ENCODE measurements at regions not wholly inside any gene's neighbourhood (a gene's known extent, or its start where the extent isn't known, plus 50 kb on each side); places are given as distances from the start of the nearest gene placed in this dataset.
"Not testable (repeated sequence)": the region's sequence is repeated elsewhere in the genome, so short reads cannot be mapped to it uniquely, and the experiment has no call there.

DNA sequence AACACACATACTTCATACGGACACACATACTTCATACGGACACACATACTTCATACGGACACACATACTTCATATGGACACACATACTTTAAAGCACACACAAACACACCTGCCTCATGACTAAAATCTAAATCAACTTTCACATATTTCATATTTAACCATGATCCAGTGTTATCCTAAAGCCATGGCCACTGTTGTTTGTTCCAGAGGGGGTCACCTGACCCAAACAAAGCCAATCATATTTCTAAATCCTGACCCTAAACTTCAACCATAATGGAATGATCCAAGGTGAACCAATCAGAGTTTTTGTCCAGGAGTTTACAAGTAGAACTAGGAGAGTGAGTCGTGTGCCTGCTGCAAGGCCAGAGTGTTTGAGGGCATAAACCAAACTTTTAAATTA is 97.2 kb upstream of the KIT start:
- DNase-seq (ENCODE audit: low spot score), result no peak
- intact Hi-C loops (cut with DNase I), result no loop called here

DNA sequence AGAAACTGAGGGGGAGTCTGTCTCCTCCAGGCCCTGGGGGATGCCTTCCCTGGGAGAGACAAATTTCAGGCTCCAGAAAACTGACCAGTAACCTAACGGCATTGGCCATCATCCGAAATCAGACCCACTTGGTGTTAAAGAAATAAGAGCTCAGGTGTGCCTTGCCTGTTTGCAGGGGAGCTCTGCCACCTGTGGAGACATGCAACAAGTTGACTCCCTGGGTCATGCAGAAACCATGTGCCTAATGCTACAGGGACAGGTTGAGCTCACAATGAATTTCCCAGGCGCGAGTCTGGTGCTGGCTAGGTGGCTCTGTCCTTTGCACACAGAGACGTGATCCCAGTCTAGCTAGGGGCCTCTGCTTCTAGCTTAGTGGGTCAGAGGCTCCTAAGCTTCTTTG is 95.8 kb upstream of the KIT start:
- intact Hi-C loops (cut with DNase I), result no loop called here

DNA sequence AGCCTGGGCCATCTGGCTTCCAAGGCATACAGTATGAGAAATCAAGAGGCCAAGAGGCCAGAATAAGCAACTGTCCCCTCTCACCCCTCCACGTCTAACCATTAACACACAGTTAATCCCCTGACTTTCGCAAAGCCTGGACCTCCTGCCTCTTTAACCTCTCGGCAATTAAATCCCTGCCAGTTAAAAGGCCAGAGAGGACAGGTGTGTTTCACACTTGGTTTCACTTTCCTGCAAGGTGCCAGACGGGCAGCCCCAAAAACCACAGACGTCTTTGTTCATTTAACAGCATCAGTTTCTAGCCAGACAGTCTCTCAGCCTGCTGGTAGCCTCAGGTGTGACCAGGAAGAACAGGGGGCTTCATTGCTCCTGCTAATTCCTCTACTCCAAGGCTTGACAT is 91.1 kb upstream of the KIT start:
- DNase-seq (ENCODE audit: low spot score), result no peak
- intact Hi-C loops (cut with DNase I), result no loop called here

More for the DNA sequence above, 95.8 kb upstream of the KIT start:
- no peak for DNase-seq (ENCODE audit: low spot score)

DNA sequence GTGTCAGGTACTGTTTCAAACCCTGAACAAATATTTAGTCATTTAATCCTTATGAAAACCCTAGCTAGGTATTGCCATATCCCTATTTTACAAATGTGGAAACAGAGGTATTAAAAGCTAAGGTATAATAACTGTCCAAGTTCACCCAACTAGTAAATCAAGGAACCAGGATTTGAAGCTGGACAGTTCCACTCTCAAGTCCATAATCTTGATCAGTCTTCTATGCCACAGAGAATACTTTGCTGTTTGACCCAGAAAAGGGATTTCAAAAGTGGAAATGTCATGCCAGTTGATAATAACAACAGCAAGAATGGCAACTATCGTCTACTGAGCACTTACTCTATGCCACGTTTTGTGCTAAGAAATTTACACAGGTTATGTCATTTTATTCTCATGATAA is 90.4 kb upstream of the KIT start:
- no peak for DNase-seq (ENCODE audit: low spot score)
- intact Hi-C loops (cut with DNase I), result no loop called here

DNA sequence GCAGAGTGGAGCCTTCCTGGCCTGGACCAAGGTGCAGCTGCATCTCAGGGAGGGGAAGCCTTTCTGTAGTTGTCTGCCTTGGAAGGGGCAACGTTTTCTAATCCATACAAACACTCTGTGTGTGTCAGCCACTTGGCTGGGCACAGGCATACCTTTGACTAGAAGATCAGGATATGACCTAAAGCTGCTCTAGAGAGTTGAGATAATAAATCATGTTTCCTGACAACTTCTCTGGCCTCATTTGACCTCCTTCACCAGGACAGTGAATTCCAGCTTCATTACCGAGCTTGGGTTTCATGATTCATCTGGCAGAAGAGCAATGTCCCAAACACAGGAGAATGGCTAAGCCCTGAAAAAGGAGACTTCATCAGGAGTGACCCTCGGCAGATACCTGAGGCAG is 89.6 kb upstream of the KIT start:
- intact Hi-C loops (cut with DNase I), result no loop called here
- no peak for DNase-seq (ENCODE audit: low spot score)

DNA sequence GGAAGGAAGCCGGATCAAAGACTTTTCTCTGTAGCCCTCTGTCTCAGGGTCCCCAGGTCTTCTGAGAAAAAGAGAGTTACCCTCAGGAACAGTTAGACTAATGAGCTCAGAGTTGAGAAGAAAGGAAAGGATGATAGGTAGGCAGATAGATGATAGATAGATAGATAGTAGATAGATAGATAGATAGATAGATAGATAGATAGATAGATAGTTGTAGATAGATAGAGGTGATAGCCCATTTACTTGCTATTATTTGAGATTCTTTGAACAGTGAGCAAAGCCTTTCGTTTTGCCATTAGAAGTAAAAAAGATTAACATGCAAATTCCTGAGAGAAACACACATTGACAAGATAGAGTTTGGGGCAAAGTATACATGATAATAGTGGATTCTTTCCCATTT is 86.9 kb upstream of the KIT start:
- no peak for DNase-seq (ENCODE audit: low spot score)
- intact Hi-C loops (cut with DNase I), result no loop called here

DNA sequence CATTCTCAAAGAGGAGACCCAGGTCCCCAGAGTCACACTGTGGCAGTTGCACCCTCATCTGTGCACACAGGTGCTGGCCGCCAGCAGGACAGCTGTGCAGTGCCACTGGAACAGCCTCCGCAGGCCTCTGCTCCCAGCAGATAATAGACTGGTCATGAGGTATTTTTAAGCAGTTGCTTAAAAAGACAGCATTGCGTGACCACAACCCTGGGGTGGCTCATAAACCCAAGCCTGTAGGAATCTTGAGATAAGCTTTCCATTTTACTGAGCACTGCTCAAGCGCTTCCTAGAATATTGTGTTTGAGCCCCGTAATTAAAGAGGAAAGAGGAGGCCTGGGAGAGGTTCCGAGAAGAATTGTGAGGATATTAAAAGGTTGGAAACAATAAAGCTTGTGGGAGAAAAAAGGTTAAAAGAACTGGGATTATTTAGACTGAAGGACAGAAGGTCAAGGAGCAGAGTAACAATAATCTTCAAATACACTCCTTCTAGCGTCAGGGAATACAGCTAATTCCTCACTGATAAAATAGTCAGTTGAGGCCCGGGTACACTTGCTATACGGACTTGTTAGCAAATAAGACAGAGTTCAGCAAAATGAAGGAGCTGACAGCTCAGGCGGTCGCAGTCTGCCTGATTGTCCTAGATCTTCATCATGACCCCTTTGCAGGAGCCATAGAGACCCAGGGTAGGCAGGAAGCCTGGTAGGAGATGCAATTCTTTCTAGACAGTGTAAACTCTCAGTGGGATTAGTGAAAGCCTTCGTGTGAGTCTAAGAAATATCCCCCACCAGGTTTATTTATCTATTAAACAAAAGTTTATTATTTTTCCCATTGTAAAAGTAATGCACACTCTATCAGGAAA is 86.2 kb upstream of the KIT start:
- DNase-seq (ENCODE audit: low spot score), result no peak
- intact Hi-C loops (cut with DNase I), result no loop called here

DNA sequence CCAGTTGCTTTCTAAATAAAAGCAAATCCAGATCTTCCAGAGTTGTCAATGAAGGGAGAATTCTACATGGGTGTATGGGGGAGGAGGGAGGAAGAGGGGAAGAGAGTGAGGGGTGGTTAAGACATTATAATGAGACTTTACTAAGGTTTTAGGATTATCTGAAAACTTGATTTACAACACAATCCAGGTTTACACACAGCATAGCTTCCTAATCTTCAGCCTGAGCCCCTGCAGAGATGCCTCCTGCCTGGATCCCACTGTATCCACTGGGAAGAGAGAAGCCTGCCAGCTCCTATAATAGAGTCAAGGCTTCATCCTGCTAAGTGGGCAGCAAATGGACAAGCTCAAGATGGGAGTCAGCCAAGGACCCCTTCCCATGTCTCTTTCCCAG is 85.6 kb upstream of the KIT start:
- no peak for DNase-seq (ENCODE audit: low spot score)
- intact Hi-C loops (cut with DNase I), result no loop called here

DNA sequence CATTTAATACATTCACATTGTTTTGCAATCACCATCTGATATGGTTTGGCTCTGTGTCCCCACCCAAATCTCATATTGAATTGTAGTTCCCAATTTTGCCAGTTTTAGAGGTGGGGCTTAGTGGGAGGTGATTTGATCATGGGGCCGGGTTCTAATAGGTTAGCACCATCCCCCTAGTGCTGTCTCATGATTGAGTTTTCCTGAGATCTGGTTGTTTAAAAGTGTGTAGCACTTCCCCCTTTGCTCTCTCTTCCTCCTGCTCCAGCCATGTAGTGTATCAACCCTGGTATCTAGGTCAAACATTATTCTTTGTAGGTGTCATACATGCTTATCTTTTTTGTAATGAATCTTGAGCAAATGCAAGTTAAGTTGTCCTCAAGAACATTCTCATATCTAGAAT is 83.3 kb upstream of the KIT start:
- intact Hi-C loops (cut with DNase I), result no loop called here
- DNase-seq (ENCODE audit: low spot score), result no peak

DNA sequence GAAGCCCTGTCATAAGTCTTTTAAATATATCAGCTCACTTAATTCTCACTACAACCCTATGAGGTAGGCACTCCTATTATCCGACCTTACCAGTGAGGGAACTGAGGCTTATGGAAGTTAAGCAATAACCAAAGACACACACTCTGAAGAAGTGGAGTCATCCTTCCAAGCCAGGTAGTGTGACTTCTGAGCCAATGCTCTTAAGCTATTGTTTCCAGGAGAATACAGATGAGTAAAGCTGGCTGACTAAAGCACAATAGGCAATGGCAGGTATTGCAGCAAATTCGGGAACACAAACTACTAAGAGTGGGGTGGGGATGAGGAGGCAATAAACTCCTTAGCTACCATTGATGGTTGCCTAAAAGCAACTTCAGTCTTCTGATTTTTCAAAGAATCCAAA is 81.8 kb upstream of the KIT start:
- no peak for DNase-seq (ENCODE audit: low spot score)

DNA sequence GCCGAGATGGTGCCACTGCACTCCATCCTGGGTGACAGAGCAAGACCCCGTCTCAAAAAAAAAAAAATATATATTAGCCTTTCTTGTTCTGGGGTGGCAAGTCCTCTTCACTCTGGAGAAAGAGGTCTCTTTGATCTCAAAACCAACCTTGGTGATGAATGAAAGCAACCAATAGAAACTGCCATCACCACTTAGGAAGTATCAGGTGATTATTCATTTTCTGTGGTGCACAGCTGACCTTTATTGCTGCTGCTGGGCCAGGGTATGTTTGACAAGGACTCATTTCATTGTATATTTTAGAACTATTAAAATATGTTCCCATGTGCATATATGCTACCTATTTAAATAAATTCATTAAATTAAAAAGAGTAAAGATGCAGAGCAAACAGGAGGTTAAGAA is 76.0 kb upstream of the KIT start:
- DNase-seq (ENCODE audit: low spot score), result no peak
- intact Hi-C loops (cut with DNase I), result no loop called here

More for the DNA sequence above, 81.8 kb upstream of the KIT start:
- intact Hi-C loops (cut with DNase I), result no loop called here

DNA sequence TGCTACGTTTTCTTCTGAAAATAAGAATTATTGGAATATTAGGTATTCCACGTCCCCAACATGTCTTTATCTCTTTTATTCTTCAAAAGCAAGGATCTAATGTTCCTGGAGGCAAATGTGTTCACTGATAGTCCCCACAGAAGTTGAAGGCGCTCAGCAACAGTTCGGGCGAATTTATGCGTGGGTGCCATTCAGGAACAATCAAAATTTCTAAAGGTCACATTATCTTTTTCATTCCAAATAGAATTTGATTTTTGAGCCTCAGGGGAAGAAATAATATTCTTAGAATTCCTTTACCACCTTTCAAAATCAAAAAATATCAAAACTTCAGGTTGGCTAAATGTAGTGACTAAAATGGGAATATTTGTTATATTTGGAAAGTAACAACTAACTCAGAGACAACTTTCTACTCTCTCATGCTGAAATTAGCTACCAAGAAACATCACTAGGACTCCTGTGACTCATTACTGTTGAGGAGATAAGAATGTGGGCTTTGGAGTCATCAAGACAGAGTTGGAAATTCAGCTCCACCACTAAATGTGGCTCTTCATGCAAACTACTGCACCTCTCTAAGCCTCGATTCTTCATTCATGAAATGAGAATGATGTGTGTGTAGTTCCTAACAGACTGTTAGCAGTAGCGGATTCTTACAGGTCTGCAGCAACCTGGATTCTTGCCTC is 72.3 kb upstream of the KIT start:
- no peak for DNase-seq (ENCODE audit: low spot score)
- intact Hi-C loops (cut with DNase I), result loop anchor here in 1 of 2 donors (5.0 kb wide), 1 partner anchor 308 kb away; no protein-coding TSS in a partner anchor

DNA sequence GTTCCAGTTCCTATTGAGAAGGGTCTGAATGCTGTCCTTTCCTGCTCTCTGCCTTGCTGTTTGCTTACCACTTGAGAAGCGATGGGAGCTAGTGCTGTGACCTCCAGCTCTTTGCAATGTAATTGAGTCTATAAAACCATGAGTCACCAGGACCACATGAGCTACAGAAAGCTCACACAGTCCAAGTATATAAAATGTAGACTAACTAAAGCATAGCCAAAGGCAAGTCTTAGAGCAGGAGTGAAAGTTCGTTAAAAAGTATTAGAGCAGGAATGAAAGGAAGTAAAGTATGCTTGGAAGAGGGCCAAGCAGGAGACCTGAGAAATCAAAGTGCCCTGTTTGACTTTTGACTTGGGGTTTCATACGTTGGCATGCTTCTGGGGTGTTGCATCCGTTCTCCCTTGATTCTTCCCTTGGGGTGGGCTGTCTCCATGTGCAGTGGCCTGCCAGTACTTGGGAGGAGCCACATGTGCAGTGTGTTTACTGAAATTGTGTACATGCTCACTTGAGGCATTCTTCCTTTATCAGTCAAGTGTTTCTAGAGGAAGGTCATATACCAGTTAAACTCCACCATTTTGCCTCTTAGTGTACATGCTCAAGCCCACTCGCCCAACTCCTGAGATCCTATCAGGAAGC is 71.3 kb upstream of the KIT start:
- intact Hi-C loops (cut with DNase I), result loop anchor here in 1 of 2 donors (5.0 kb wide), 1 partner anchor 309 kb away; no protein-coding TSS in a partner anchor
- no peak for DNase-seq (ENCODE audit: low spot score)

DNA sequence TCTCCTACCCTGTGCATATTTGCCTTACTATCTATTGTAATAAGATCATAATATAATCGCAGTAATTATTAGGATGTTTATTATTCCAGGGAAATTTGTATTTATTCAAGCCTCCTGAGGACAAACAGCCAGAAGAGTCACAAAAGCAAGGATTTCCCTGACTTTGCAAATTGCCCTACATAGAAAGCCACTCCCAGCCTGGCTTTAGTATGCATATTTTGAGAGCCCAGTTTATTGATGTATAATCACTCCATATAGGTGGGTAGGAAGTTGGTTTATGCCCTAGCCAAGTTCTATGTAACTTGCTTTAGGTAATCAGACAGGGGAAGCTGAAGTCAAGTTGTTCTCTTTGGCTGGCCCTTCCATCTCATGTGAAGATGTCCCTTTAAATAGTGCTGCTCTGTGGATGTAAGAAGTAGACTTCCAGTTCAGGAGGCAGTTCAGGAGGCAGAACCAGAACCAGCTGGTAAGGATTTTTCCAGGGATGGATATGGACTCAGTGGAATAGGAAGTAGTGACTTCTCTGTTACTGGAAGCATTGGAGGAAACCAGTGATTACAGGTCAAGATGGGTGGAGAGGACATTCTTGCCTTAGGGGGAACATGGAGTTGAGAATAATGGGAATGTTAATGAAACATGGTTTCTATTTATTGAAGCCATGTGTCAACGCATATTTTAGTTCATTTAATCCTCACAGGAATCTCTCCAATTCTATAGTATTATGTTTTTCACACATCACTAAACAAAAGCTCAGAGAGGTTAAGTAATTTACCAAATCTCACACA is 70.5 kb upstream of the KIT start:
- intact Hi-C loops (cut with DNase I), result loop anchor here in 1 of 2 donors (5.0 kb wide), 1 partner anchor 310 kb away; no protein-coding TSS in a partner anchor
- DNase-seq (ENCODE audit: low spot score), result no peak

DNA sequence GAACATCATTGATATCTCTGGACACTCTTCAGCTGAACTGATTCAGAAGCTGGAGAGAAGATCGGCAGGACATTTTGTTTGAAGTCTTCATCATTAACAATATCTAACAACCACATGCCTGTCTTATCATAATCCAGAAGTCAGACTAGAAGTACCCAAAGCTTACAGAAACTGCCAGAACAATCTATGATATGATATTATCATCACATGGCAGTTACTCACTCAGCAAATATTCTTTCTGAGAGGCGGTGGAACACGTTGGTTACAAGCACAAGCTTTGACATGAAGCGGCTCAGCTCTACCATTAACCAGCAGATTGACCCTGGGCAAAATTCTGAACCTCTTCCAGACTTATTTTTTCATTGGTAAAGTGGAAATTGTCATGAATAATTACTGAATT is 69.4 kb upstream of the KIT start:
- intact Hi-C loops (cut with DNase I), result loop anchor here in 1 of 2 donors (5.0 kb wide), 1 partner anchor 311 kb away; no protein-coding TSS in a partner anchor
- DNase-seq (ENCODE audit: low spot score), result no peak

DNA sequence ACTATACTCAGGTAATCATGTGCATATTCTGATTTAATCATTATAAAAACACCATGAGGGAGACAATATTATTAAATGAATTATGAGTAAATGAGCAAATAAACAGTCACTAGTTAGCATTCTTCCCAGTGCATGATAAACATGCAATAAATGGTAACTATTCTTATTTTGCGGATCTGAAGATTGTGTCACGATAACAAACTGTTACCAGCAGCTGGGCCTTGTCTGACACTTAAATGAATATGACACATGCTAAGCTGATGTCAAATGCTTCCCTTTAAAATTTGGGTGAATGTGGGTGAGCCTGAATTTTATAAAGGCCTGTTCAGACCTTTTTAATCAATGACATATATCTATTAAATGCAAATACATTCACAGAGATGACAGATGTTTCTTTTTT is 68.2 kb upstream of the KIT start:
- no peak for DNase-seq (ENCODE audit: low spot score)
- intact Hi-C loops (cut with DNase I), result loop anchor here in 1 of 2 donors (5.0 kb wide), 1 partner anchor 312 kb away; no protein-coding TSS in a partner anchor

DNA sequence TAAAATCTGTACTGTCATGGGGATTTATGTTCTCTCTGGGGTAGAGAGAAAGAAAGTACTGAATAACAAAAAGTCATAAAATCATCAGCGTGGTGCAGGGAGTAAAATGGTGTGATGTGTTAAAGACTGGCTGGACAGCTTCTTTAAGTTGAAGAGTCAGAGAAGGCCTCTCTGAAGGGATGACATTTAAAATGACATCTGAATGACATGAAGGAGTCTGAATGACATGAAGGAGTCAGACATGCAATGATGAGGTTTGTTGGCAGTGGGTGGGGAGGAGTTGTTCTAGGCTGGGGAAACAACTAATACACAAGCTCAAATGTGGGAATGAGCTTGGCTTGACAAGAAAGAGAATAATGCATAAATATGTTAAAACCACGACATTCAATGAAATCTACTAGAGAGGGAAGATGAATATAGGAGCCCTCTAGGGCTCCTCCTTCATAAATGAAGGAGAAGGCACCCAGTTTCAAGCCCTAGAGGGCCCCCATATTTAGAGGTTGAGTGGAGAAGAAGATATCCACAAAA is 63.9 kb upstream of the KIT start:
- DNase-seq (ENCODE audit: low spot score), result no peak
- intact Hi-C loops (cut with DNase I), result no loop called here

DNA sequence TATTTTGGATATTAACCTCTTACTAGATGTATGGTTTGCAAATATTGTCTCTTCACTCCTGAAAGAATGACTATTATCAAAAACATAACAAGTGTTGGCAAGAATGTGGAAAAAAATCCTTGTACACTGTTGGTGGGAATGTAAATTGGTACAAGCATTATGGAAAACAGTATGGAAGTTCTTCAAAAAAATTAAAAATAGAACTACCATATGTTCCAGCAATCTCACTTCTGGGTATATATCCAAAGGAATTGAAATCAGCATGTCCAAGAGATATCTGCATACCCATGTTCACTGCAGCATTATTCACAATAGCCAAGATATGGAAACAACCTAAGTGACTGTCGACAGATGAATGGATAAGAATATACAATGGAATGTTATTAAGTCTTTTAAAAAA is 61.6 kb upstream of the KIT start:
- intact Hi-C loops (cut with DNase I), result no loop called here

DNA sequence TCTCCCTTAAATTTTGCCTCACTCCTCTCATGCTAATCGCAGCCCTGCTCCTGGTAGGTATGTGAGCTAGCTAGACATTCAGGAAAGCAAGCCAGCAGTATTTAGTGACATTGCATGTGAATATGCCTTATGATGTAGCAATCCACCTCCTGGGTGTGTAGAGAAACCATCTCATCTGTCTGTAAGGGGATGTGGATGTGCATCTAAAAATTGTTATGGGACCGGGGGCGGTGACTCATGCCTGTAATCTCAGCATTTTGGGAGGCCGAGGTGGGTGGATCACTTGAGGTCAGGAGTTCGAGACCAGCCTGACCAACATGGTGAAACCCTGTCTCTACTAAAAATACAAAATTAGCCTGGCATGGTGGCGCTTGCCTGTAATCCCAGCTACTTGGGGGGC is 60.1 kb upstream of the KIT start:
- intact Hi-C loops (cut with DNase I); DNase-seq (ENCODE audit: low spot score): not testable (repeated sequence)

More for the DNA sequence above, 61.6 kb upstream of the KIT start:
- DNase-seq (ENCODE audit: low spot score), result no peak

Measured in posterior vena cava (tissue), 2 donors.